HepG2 (cell line): ENCODE measurements at regions not wholly inside any gene's neighbourhood (a gene's known extent, or its start where the extent isn't known, plus 50 kb on each side); places are given as distances from the start of the nearest gene placed in this dataset.

Source experiments
- ATAC-seq: fragments of 200-7000 bp; cut with Tn5 transposase; 3 replicates; pipeline ENCODE4 v1.9.1; 2020; ENCODE audit warnings: mild to moderate bottlenecking, moderate library complexity
- BruUV-seq: library from RNA; stranded (reverse); fragments of 400-500 nt; replicated peaks from 2 replicates; lab custom pipeline; 2021; lab: Mats Ljungman, UMichigan
- CTCF ChIA-PET: fragments of 300-600 bp; formaldehyde crosslinking; extraction: SDS; loops from one replicate; lab custom pipeline; 2021; ENCODE audit warnings: low total read pairs, inconsistent platforms, low intra/inter-chr PET ratio; lab: Yijun Ruan, JAX
- POLR2A ChIA-PET: fragments of 350-600 bp; sonication (Branson Sonifier 250); formaldehyde crosslinking; loops from one replicate; lab custom pipeline; 2020; ENCODE audit warnings: antibody characterized with exemption, inconsistent platforms; lab: Yijun Ruan, JAX
- DNase-seq: peaks from one replicate; pipeline ENCODE4 v3.0.0-alpha.2; 2015; ENCODE audit warnings: low spot score
- FAIRE-seq: peaks from 3 replicates; lab custom pipeline; 2011; peaks lifted over from hg19 to GRCh38; lab: Jason Lieb, UNC
- H2AFZ ChIP-seq: one replicate; pipeline ENCODE4 v1.6.1; 2011; ENCODE audit warnings: low read length, inconsistent platforms
- H3K27ac ChIP-seq: fragments of 300-600 bp; 3 replicates; pipeline ENCODE4 v1.8.0; 2011; ENCODE audit warnings: mixed run types, mild to moderate bottlenecking, mixed read lengths, low read length, inconsistent platforms; ENCODE audit not compliant: insufficient read depth; ENCODE audit errors: extremely low read length
- H3K27me3 ChIP-seq, 2 experiments: fragments of 200-600 bp in 1 of 2; 2 replicates in 1 of 2; 3 replicates in 1 of 2; pipeline versions ENCODE4 v1.6.0 to v1.8.0; 2011; ENCODE audit warnings: low read length in 2 of 2, mild to moderate bottlenecking in 2 of 2, moderate library complexity in 2 of 2, inconsistent platforms in 1 of 2; ENCODE audit not compliant: insufficient read depth in 2 of 2, control insufficient read depth in 1 of 2
- H3K36me3 ChIP-seq, 2 experiments: fragments of 200-600 bp in 1 of 2; replicated peaks in 1 of 2; 2 replicates in 1 of 2; 3 replicates in 1 of 2; pipeline versions ENCODE4 v1.5.1 to v1.8.0; 2011; ENCODE audit warnings: low read length in 2 of 2, inconsistent platforms in 1 of 2; ENCODE audit not compliant: insufficient read depth in 2 of 2, control insufficient read depth in 1 of 2
- H3K4me1 ChIP-seq: 2 replicates; pipeline ENCODE4 v1.5.1; 2012; ENCODE audit warnings: low read length, inconsistent platforms; ENCODE audit not compliant: insufficient read depth
- H3K4me2 ChIP-seq: 2 replicates; pipeline ENCODE4 v1.6.0; 2011; ENCODE audit warnings: low read depth, low read length, inconsistent platforms
- H3K4me3 ChIP-seq, 3 experiments: fragments of 200-600 bp in 1 of 3; sonication (generic), shearing (Covaris generic) in 1 of 3; replicated peaks in 1 of 3; 2 replicates each; pipeline ENCODE4 v1.5.1; 2011 to 2016; ENCODE audit warnings: low read length in 3 of 3, inconsistent platforms in 2 of 3, low read depth in 2 of 3, mild to moderate bottlenecking in 2 of 3, control low read depth in 1 of 3, mixed read lengths in 1 of 3; ENCODE audit not compliant: insufficient read depth in 1 of 3
- H3K79me2 ChIP-seq: one replicate; pipeline ENCODE4 v1.6.1; 2011; ENCODE audit warnings: low read length, inconsistent platforms; ENCODE audit not compliant: insufficient read depth
- H3K9ac ChIP-seq: 2 replicates; pipeline ENCODE4 v1.6.0; 2011; ENCODE audit warnings: mild to moderate bottlenecking, low read depth, low read length, inconsistent platforms; ENCODE audit not compliant: insufficient read depth
- H3K9me3 ChIP-seq: 2 replicates; pipeline ENCODE4 v1.5.1; 2012; ENCODE audit warnings: mild to moderate bottlenecking, low read length
- H4K20me1 ChIP-seq: 2 replicates; pipeline ENCODE4 v1.6.0; 2011; ENCODE audit warnings: inconsistent platforms, mild to moderate bottlenecking, low read length, moderate library complexity; ENCODE audit not compliant: insufficient read depth
- ARID2 ChIP-seq: sonication (generic); formaldehyde crosslinking; IDR thresholded peaks from 2 replicates; pipeline ENCODE4 v1.8.1; 2022; ENCODE audit warnings: mild to moderate bottlenecking, missing genetic modification reagents, borderline replicate concordance
- ATF7 ChIP-seq, 2 experiments: fragments of 450-650 bp in 1 of 2; sonication (generic) in 1 of 2; formaldehyde crosslinking in 1 of 2; IDR thresholded peaks; 2 replicates each; pipeline versions ENCODE4 v1.4.0 to v1.6.1; 2016 to 2020; ENCODE audit warnings: antibody characterized with exemption in 1 of 2, mild to moderate bottlenecking in 1 of 2, missing genetic modification reagents in 1 of 2
- CCDC6 ChIP-seq: sonication (generic); formaldehyde crosslinking; IDR thresholded peaks from 2 replicates; pipeline ENCODE4 v1.8.1; 2022; ENCODE audit warnings: mild to moderate bottlenecking, missing genetic modification reagents, moderate library complexity
- FOXO4 ChIP-seq: sonication (generic); formaldehyde crosslinking; conservative IDR thresholded peaks from 2 replicates; pipeline ENCODE4 v1.8.1; 2023; ENCODE audit warnings: missing genetic modification reagents
- GATAD1 ChIP-seq: IDR thresholded peaks from 2 replicates; pipeline ENCODE4 v1.6.1; 2016; ENCODE audit warnings: missing genetic modification reagents, missing compliant biosample characterization
- KDM3A ChIP-seq: IDR thresholded peaks from 2 replicates; pipeline ENCODE4 v1.6.1; 2018; ENCODE audit warnings: low read depth, missing compliant biosample characterization
- KLF6 ChIP-seq: IDR thresholded peaks from 2 replicates; pipeline ENCODE4 v1.8.0; 2016; ENCODE audit warnings: missing biosample characterization, missing genetic modification reagents
- MBD4 ChIP-seq: IDR thresholded peaks from 2 replicates; pipeline ENCODE4 v1.6.1; 2012; ENCODE audit warnings: low read length, inconsistent platforms, borderline replicate concordance
- RFXANK ChIP-seq: IDR thresholded peaks from 2 replicates; pipeline ENCODE4 v1.6.1; 2016
- SALL2 ChIP-seq: sonication (generic); formaldehyde crosslinking; IDR thresholded peaks from 2 replicates; pipeline ENCODE4 v1.8.1; 2023; ENCODE audit warnings: mild to moderate bottlenecking, missing genetic modification reagents, inconsistent platforms
- SIX1 ChIP-seq: sonication (generic); formaldehyde crosslinking; IDR thresholded peaks from 2 replicates; pipeline ENCODE4 v1.4.0; 2020; ENCODE audit warnings: missing genetic modification reagents, borderline replicate concordance
- SP4 ChIP-seq: sonication (generic); formaldehyde crosslinking; IDR thresholded peaks from 2 replicates; pipeline ENCODE4 v1.8.1; 2023; ENCODE audit warnings: mild to moderate bottlenecking, missing genetic modification reagents
- THYN1 ChIP-seq: sonication (generic); formaldehyde crosslinking; IDR thresholded peaks from 2 replicates; pipeline ENCODE4 v1.8.1; 2023; ENCODE audit warnings: low read depth, mild to moderate bottlenecking, moderate library complexity, missing genetic modification reagents, borderline replicate concordance
- ZNF12 ChIP-seq: sonication (generic); formaldehyde crosslinking; IDR thresholded peaks from 2 replicates; pipeline ENCODE4 v1.5.0; 2020; ENCODE audit warnings: missing genetic modification reagents
- ZNF234 ChIP-seq: sonication (generic); formaldehyde crosslinking; conservative IDR thresholded peaks from 2 replicates; pipeline ENCODE4 v1.5.1; 2020; ENCODE audit warnings: mild to moderate bottlenecking, missing genetic modification reagents
- ZNF382 ChIP-seq: sonication (generic); formaldehyde crosslinking; IDR thresholded peaks from 2 replicates; pipeline ENCODE4 v1.5.0; 2020; ENCODE audit warnings: missing genetic modification reagents, mild to moderate bottlenecking, borderline replicate concordance
- ZNF513 ChIP-seq: sonication (generic); formaldehyde crosslinking; conservative IDR thresholded peaks from 2 replicates; pipeline ENCODE4 v1.5.0; 2020; ENCODE audit warnings: missing genetic modification reagents
- ZNF597 ChIP-seq: sonication (generic); formaldehyde crosslinking; IDR thresholded peaks from 2 replicates; pipeline ENCODE4 v1.5.0; 2020; ENCODE audit warnings: missing genetic modification reagents
- ZNF660 ChIP-seq: sonication (generic); formaldehyde crosslinking; IDR thresholded peaks from 2 replicates; pipeline ENCODE4 v1.5.1; 2020; ENCODE audit warnings: mild to moderate bottlenecking, low read depth, missing genetic modification reagents, borderline replicate concordance
- ZNF713 ChIP-seq: sonication (generic); formaldehyde crosslinking; IDR thresholded peaks from 2 replicates; pipeline ENCODE4 v1.4.0; 2020; ENCODE audit warnings: mild to moderate bottlenecking, missing genetic modification reagents
- ZNF775 ChIP-seq: sonication (generic); formaldehyde crosslinking; IDR thresholded peaks from 2 replicates; pipeline ENCODE4 v1.4.0; 2020; ENCODE audit warnings: missing genetic modification reagents, mild to moderate bottlenecking, moderate library complexity, borderline replicate concordance
- in situ Hi-C: cut with HindIII; loops from 2 replicates; pipeline ENCODE4 v1.10.0; 2017; ENCODE audit warnings: low pct_unique_long_range_greater_than_20kb; ENCODE audit not compliant: extremely low pct_ligation_motif_present
- intact Hi-C: fragments of 100-400 bp; cut with micrococcal nuclease; formaldehyde crosslinking; loops from one replicate; pipeline ENCODE4 v1.10.0; 2022; ENCODE audit not compliant: unreplicated experiment

GRCh38 chr6:21997119-21998037 is 299.5 kb downstream of the PRL start (continued):
- TF ChIP-seq SALL2 (CRISPR knock-in tag) (no peak), FOXO4 (CRISPR knock-in tag) (no peak), KDM3A (no peak), SIX1 (CRISPR knock-in tag) (no peak)
- TF ChIP-seq, all 625 proteins: peak for 0

- in situ Hi-C loops = no loop called here
- no peak for ATAC-seq
- FAIRE-seq = no peak
- H3K79me2 ChIP-seq = no peaks in the 10 kb centered on the region
- H4K20me1 ChIP-seq = no peaks in the 10 kb centered on the region
- POLR2A ChIA-PET = no interaction called here
- H3K27ac ChIP-seq = no peak overlapping the region
- BruUV-seq = no TSS peak
- no peak overlapping the region for H3K4me2 ChIP-seq
- H3K9me3 ChIP-seq = no peaks in the 10 kb centered on the region
- no peak overlapping the region for H3K9ac ChIP-seq
- H3K36me3 ChIP-seq = no peaks in the 10 kb centered on the region
- no peak for DNase-seq
- H3K27me3 ChIP-seq = no peaks in the 10 kb centered on the region
- H3K4me1 ChIP-seq = no peaks in the 10 kb centered on the region
- no peak overlapping the region for H3K4me3 ChIP-seq
- no peak overlapping the region for H2AFZ ChIP-seq
- intact Hi-C loops = no loop called here
- CTCF ChIA-PET = no interaction called here
- TF ChIP-seq GATAD1 = no peak
- TF ChIP-seq ZNF513 = no peak
- TF ChIP-seq CCDC6 = no peak
- no peak for TF ChIP-seq ZNF382 (CRISPR knock-in tag)
- no peak for TF ChIP-seq ZNF660
- TF ChIP-seq ARID2 (CRISPR knock-in tag) = no peak
- TF ChIP-seq ZNF12 = no peak
- TF ChIP-seq ATF7 (IDR thresholded peaks at IDR 0.05) = no peak
- TF ChIP-seq ATF7 (CRISPR knock-in tag; IDR thresholded peaks at IDR 0.05) = no peak
- no peak for TF ChIP-seq MBD4
- TF ChIP-seq ZNF775 (CRISPR knock-in tag) = no peak
- no peak for TF ChIP-seq SP4 (CRISPR knock-in tag)
- no peak for TF ChIP-seq RFXANK (CRISPR knock-in tag)
- no peak for TF ChIP-seq ZNF234
- TF ChIP-seq KLF6 (CRISPR knock-in tag) = no peak
- TF ChIP-seq ZNF713 (CRISPR knock-in tag) = no peak
- no peak for TF ChIP-seq ZNF597 (CRISPR knock-in tag)
- TF ChIP-seq THYN1 (CRISPR knock-in tag) = no peak
Measured at GRCh38 chr6:21998582-21998981, 298.3 kb downstream of the PRL start.
